ENCODE measurements at regions not wholly inside any gene's neighbourhood (a gene's known extent, or its start where the extent isn't known, plus 50 kb on each side); places are given as distances from the start of the nearest gene placed in this dataset.

DNA sequence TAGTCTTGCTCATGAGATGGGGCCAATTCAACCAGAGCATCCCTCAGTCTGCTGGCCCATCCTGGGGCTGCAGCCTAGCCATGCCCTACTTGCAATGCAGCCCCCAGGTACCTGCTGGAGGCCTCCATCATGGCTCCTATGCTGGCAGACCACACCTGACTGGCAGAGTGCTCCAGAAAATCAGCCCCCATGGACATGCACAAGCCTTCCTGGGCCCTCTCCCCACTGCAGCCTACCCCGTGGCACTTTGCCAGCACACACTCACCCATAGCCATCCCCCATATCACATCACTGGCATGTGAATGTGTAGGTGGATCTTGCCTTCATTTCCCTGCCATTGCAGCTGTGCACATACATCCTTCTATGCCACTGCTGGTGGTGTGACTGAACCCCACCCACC is 381.8 kb downstream of the UBE2NL start:
- H2AFZ ChIP-seq (ENCODE audit: insufficient read depth, low read depth, low read length, poor library complexity, severe bottlenecking) = no peak overlapping the region
- ChIA-PET CTCF (no interaction called here), POLR2A (no interaction called here)
- no peaks in the 10 kb centered on the region for H3K27me3 ChIP-seq (replicated peaks in 1 of 4; ENCODE audit: control extremely low read depth in 1 of 4, control insufficient read depth in 3 of 4, insufficient read depth in 4 of 4, low read length in 3 of 4)
- no peak overlapping the region for H3K27ac ChIP-seq (ENCODE audit: low read length in 2 of 2)
- ATAC-seq (ENCODE audit: low read depth) (no peak), DNase-seq (peak; percentile 0)
- intact Hi-C loops (cut with micrococcal nuclease) = no loop called here
- TF ChIP-seq, protein P1, sequence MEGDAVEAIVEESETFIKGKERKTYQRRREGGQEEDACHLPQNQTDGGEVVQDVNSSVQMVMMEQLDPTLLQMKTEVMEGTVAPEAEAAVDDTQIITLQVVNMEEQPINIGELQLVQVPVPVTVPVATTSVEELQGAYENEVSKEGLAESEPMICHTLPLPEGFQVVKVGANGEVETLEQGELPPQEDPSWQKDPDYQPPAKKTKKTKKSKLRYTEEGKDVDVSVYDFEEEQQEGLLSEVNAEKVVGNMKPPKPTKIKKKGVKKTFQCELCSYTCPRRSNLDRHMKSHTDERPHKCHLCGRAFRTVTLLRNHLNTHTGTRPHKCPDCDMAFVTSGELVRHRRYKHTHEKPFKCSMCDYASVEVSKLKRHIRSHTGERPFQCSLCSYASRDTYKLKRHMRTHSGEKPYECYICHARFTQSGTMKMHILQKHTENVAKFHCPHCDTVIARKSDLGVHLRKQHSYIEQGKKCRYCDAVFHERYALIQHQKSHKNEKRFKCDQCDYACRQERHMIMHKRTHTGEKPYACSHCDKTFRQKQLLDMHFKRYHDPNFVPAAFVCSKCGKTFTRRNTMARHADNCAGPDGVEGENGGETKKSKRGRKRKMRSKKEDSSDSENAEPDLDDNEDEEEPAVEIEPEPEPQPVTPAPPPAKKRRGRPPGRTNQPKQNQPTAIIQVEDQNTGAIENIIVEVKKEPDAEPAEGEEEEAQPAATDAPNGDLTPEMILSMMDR (IDR thresholded peaks at IDR 0.05) = no peak
- TF ChIP-seq EZH2 (IDR thresholded peaks at IDR 0.05; ENCODE audit: borderline replicate concordance, insufficient read depth, low read depth, low read length, poor library complexity, severe bottlenecking) = no peak
- Mint-ChIP-seq H3K27me3 (no peaks in the 10 kb centered on the region), H3K27ac (no peak overlapping the region), H3K9me3 (ENCODE audit: insufficient read depth) (peaks cover 4% of the 10 kb centered on the region), H3K4me3 (no peak overlapping the region), H3K4me1 (no peaks in the 10 kb centered on the region)
- peaks cover 0 to 4% (median 0%) of the 10 kb centered on the region in 3 donors for H3K9me3 ChIP-seq (ENCODE audit: control extremely low read depth in 1 of 3, control insufficient read depth in 2 of 3, insufficient read depth in 1 of 3, low read length in 2 of 3)
- no CpG with 5 or more reads among the region's 1 CpG for WGBS (ENCODE audit: insufficient coverage)
- no peak overlapping the region for H3K9ac ChIP-seq (ENCODE audit: low read length)
- H4K20me1 ChIP-seq (ENCODE audit: control insufficient read depth, insufficient read depth, low read length, poor library complexity, severe bottlenecking) = no peaks in the 10 kb centered on the region
- H3K4me2 ChIP-seq (replicated peaks; ENCODE audit: low read depth, low read length, poor library complexity, severe bottlenecking) = no peak overlapping the region
- no peak overlapping the region for H3K4me3 ChIP-seq (ENCODE audit: control extremely low read depth in 1 of 5, extremely low read depth in 1 of 5, insufficient read depth in 1 of 5, low read depth in 2 of 5, low read length in 4 of 5)
- H3K79me2 ChIP-seq (ENCODE audit: control insufficient read depth, insufficient read depth, low read length) = no peaks in the 10 kb centered on the region
- no peaks in the 10 kb centered on the region for H3K4me1 ChIP-seq (ENCODE audit: control insufficient read depth in 2 of 2, insufficient read depth in 2 of 2, low read length in 2 of 2)
- no peaks in the 10 kb centered on the region for H3K36me3 ChIP-seq (replicated peaks in 1 of 2; ENCODE audit: control extremely low read depth in 1 of 2, control insufficient read depth in 1 of 2, extremely low read depth in 1 of 2, insufficient read depth in 2 of 2, low read length in 1 of 2)

DNA sequence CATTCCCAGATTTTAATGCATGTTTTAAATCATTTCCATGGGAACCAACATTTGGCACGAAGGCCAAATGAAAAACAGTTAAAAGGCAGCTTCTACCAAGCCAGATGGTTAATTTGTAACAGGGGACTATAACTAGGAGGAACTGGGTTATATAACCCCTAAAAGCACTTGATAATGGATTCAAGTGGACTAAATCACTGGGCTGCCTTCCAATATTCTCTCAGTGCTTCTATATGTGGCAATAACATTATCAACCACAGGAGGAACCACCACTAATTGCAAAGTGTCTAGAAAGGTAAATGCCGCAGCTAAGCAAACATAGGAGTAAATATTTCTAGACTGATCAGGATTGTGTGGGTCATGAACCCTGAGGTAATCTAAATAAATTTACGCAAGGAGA is 391.5 kb downstream of the UBE2NL start:
- ATAC-seq (ENCODE audit: low read depth) (no peak), DNase-seq (no peak)
- intact Hi-C loops (cut with micrococcal nuclease) = no loop called here
- H4K20me1 ChIP-seq (ENCODE audit: control insufficient read depth, insufficient read depth, low read length, poor library complexity, severe bottlenecking) = no peaks in the 10 kb centered on the region
- Mint-ChIP-seq H3K27ac (no peak overlapping the region), H3K27me3 (no peaks in the 10 kb centered on the region), H3K4me1 (no peaks in the 10 kb centered on the region), H3K4me3 (no peak overlapping the region), H3K9me3 (ENCODE audit: insufficient read depth) (peaks cover 8% of the 10 kb centered on the region)
- H3K36me3 ChIP-seq (replicated peaks in 1 of 2; ENCODE audit: control extremely low read depth in 1 of 2, control insufficient read depth in 1 of 2, extremely low read depth in 1 of 2, insufficient read depth in 2 of 2, low read length in 1 of 2) = no peaks in the 10 kb centered on the region
- no peaks in the 10 kb centered on the region for H3K9me3 ChIP-seq (ENCODE audit: control extremely low read depth in 1 of 3, control insufficient read depth in 2 of 3, insufficient read depth in 1 of 3, low read length in 2 of 3)
- H3K4me3 ChIP-seq (ENCODE audit: control extremely low read depth in 1 of 5, extremely low read depth in 1 of 5, insufficient read depth in 1 of 5, low read depth in 2 of 5, low read length in 4 of 5) = no peak overlapping the region
- H3K4me1 ChIP-seq (ENCODE audit: control insufficient read depth in 2 of 2, insufficient read depth in 2 of 2, low read length in 2 of 2) = no peaks in the 10 kb centered on the region
- H2AFZ ChIP-seq (ENCODE audit: insufficient read depth, low read depth, low read length, poor library complexity, severe bottlenecking) = no peak overlapping the region
- CTCF ChIA-PET = interaction anchor here (0.6 kb wide), 1 partner anchor 391 kb away, joined by 3 read pairs; no protein-coding TSS in a partner anchor
- H3K27me3 ChIP-seq (replicated peaks in 1 of 4; ENCODE audit: control extremely low read depth in 1 of 4, control insufficient read depth in 3 of 4, insufficient read depth in 4 of 4, low read length in 3 of 4) = no peaks in the 10 kb centered on the region
- no peak overlapping the region for H3K4me2 ChIP-seq (replicated peaks; ENCODE audit: low read depth, low read length, poor library complexity, severe bottlenecking)
- WGBS (ENCODE audit: insufficient coverage) = no CpG with 5 or more reads among the region's 3 CpGs
- no peak overlapping the region for H3K9ac ChIP-seq (ENCODE audit: low read length)
- TF ChIP-seq EZH2 (IDR thresholded peaks at IDR 0.05; ENCODE audit: borderline replicate concordance, insufficient read depth, low read depth, low read length, poor library complexity, severe bottlenecking) = no peak
- TF ChIP-seq, protein P1 (IDR thresholded peaks at IDR 0.05) = no peak
- H3K27ac ChIP-seq (ENCODE audit: low read length in 2 of 2) = no peak overlapping the region
- POLR2A ChIA-PET = no interaction called here
- no peaks in the 10 kb centered on the region for H3K79me2 ChIP-seq (ENCODE audit: control insufficient read depth, insufficient read depth, low read length)

Data from B cell (primary cell).